ENCODE measurements at regions not wholly inside any gene's neighbourhood (a gene's known extent, or its start where the extent isn't known, plus 50 kb on each side); places are given as distances from the start of the nearest gene placed in this dataset.

- Mint-ChIP-seq H3K36me3 (ENCODE audit: low read depth) (no peaks in the 10 kb centered on the region), H3K4me3 (no peak overlapping the region), H3K9me3 (no peaks in the 10 kb centered on the region), H3K27ac (no peak overlapping the region), H3K4me1 (no peaks in the 10 kb centered on the region), H3K27me3 (ENCODE audit: insufficient read depth) (no peaks in the 10 kb centered on the region)
- TF ChIP-seq CTCF (conservative IDR thresholded peaks at IDR 0.05) = no peak
- H3K27me3 ChIP-seq (ENCODE audit: control insufficient read depth, insufficient read depth, low read length, poor library complexity, severe bottlenecking) = no peaks in the 10 kb centered on the region
- DNase-seq = no peak
- peak overlapping the region; percentile 33 for H3K4me3 ChIP-seq (ENCODE audit: low read length)
- no peak overlapping the region for H3K9ac ChIP-seq (ENCODE audit: extremely low read depth, low read length, poor library complexity, severe bottlenecking)
- H3K27ac ChIP-seq (ENCODE audit: low read depth, low read length) = no peak overlapping the region
- no peaks in the 10 kb centered on the region for H3K4me1 ChIP-seq (ENCODE audit: control insufficient read depth, insufficient read depth, low read length)
- 91% methylated on average over 2 of the region's 4 CpGs; no CpG with 5 or more reads in 1 of the 2 experiments for WGBS, 2 experiments (ENCODE audit: insufficient coverage in 1 of 2, insufficient read length in 1 of 2)
- no peaks in the 10 kb centered on the region for H3K36me3 ChIP-seq (ENCODE audit: control insufficient read depth, insufficient read depth, low read length)
- no peaks in the 10 kb centered on the region for H3K9me3 ChIP-seq (ENCODE audit: control insufficient read depth, low read length)
Measured at GRCh38 chrY:7957773-7958172, 1046.2 kb upstream of the AMELY start.

DNA sequence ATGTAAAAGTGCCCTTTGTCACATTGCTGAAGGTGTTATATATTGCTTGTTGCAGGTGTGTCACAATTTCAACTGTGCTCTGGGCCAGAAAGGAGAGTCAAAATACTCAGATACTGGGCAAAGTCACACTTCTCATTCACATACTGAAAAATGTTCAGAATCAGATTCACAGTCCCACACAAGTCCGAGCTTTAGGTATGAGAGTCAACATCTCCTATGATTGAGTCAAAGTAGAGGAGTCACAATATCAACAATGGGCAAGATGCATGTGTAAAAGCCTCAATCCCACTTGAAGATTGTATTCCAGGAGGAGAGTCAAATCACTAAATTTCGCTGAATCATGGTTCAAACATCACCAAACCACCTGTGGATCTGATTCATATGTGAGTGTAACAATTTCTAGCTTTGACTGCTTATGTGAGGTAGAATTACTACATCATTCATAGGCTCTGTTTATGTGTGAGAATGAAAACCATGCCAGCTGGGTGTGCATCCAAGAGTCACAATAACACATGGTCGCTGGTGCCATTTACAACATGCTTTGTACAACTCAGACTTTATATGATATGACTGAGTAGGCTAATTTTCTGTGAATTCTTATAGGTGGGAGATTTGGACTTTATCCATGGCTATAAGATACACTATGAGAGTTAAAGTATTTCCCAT lies 1039.8 kb upstream of the AMELY start:
- Mint-ChIP-seq H3K27me3 (ENCODE audit: insufficient read depth) (no peaks in the 10 kb centered on the region), H3K9me3 (no peaks in the 10 kb centered on the region), H3K4me3 (no peak overlapping the region), H3K27ac (no peak overlapping the region), H3K36me3 (ENCODE audit: low read depth) (no peaks in the 10 kb centered on the region), H3K4me1 (no peaks in the 10 kb centered on the region)
- Histone ChIP-seq H3K9ac (ENCODE audit: extremely low read depth, low read length, poor library complexity, severe bottlenecking) (no peak overlapping the region), H3K4me3 (ENCODE audit: low read length) (no peak overlapping the region), H3K4me1 (ENCODE audit: control insufficient read depth, insufficient read depth, low read length) (no peaks in the 10 kb centered on the region), H3K36me3 (ENCODE audit: control insufficient read depth, insufficient read depth, low read length) (no peaks in the 10 kb centered on the region), H3K27me3 (ENCODE audit: control insufficient read depth, insufficient read depth, low read length, poor library complexity, severe bottlenecking) (no peaks in the 10 kb centered on the region), H3K27ac (ENCODE audit: low read depth, low read length) (no peak overlapping the region), H3K9me3 (ENCODE audit: control insufficient read depth, low read length) (no peaks in the 10 kb centered on the region)
- no peak for DNase-seq
- 90% methylated on average over 3 of the region's 3 CpGs; no CpG with 5 or more reads in 1 of the 2 experiments for WGBS, 2 experiments (ENCODE audit: insufficient coverage in 1 of 2, insufficient read length in 1 of 2)
- TF ChIP-seq CTCF (conservative IDR thresholded peaks at IDR 0.05) = no peak

- Mint-ChIP-seq H3K9me3 (no peaks in the 10 kb centered on the region), H3K27ac (no peak overlapping the region), H3K27me3 (ENCODE audit: insufficient read depth) (no peaks in the 10 kb centered on the region), H3K4me3 (no peak overlapping the region), H3K4me1 (no peaks in the 10 kb centered on the region), H3K36me3 (ENCODE audit: low read depth) (no peaks in the 10 kb centered on the region)
- Histone ChIP-seq H3K27ac (ENCODE audit: low read depth, low read length) (no peak overlapping the region), H3K27me3 (ENCODE audit: control insufficient read depth, insufficient read depth, low read length, poor library complexity, severe bottlenecking) (no peaks in the 10 kb centered on the region), H3K4me1 (ENCODE audit: control insufficient read depth, insufficient read depth, low read length) (no peaks in the 10 kb centered on the region), H3K36me3 (ENCODE audit: control insufficient read depth, insufficient read depth, low read length) (no peaks in the 10 kb centered on the region), H3K9ac (ENCODE audit: extremely low read depth, low read length, poor library complexity, severe bottlenecking) (no peak overlapping the region), H3K4me3 (ENCODE audit: low read length) (no peak overlapping the region), H3K9me3 (ENCODE audit: control insufficient read depth, low read length) (no peaks in the 10 kb centered on the region)
- WGBS, 2 experiments (ENCODE audit: insufficient coverage in 1 of 2, insufficient read length in 1 of 2) = 80% methylated on average over 1 of the region's 1 CpG; no CpG with 5 or more reads in 1 of the 2 experiments
- TF ChIP-seq CTCF (conservative IDR thresholded peaks at IDR 0.05) = no peak
- no peak for DNase-seq
Measured at GRCh38 chrY:7944135-7944534, 1032.6 kb upstream of the AMELY start.
